ENCODE measurements at regions not wholly inside any gene's neighbourhood (a gene's known extent, or its start where the extent isn't known, plus 50 kb on each side); places are given as distances from the start of the nearest gene placed in this dataset.
"Not testable (repeated sequence)": the region's sequence is repeated elsewhere in the genome, so short reads cannot be mapped to it uniquely, and the experiment has no call there.

DNA sequence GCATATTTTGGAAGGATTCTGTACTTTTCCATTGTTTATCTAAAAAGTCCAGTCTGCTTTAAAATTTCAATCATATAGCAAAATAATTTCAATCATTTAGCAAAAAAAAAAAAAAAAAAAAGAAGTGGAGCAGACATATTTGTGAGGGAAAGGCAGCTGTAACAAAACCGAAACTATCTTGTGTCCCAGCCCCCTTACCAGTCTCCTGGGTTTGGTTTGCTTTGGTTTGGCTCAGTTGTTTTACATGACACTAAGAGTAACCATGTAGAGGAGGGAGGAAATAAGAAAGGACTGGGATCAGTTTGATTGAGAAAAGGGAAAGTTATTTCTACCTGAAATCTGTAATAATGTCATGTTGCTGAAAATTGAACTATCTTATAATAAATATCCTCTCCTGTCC is 158.8 kb upstream of the GADL1 start:
- DNase-seq = no peak

GRCh38 chr3:31054032-31054431 is 159.6 kb upstream of the GADL1 start:
- DNase-seq = no peak

DNA sequence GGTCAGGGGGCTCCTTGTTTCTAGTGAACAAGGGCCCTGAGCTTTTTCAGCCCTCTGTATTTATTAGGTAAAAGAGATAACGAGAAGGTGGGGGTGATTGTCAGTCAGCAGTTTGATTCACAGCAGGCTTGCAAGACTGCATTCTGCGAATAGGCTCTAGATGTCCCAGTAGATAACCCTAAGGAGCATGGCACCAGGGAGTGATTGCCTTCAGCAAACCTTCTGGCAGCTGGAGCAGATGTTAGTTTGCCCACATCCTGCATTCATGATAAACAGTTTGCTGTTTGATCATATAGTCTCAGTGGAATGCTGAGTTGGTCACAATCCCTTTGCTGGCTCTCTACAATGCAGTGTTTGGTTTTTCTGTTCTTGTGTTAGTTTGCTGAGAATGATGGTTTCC is 161.3 kb upstream of the GADL1 start:
- no peak for DNase-seq

DNA sequence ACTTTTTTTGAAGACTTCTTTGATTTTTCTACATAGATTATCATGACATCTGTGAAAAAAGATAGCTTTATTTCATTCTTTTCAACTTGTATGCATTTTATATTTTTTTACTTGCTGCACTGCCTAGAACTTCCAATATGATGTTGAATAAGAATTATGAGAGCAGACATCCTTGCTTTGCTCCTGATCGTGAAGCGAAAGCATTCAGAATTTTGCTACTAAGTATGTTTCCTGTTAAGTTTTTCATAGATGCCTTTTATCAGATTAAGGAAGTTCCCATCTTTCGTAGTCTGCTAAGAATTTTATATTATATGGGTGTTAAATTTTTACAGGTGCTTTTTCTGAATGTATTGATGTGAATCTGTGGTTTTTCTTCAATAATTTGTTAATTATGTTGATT is 163.4 kb upstream of the GADL1 start:
- no peak for DNase-seq

DNA sequence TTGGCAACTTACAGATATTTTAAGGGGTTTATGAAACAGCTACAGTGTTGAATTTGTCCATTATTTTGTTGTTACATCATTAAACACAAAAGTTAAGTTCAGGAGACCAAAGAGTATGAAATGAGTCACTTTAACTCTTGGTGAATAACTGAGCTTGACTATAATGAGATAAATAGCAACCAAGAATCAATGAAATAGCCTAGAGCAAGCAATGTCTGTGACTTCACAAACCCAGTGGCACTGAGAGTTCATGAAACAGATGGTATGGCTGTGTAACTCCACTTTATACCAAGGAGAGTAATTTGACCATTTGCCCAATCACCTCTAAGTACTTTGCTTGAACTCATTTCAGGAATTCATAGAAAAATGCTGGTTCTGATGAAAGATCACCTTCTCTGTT is 169.6 kb upstream of the GADL1 start:
- no peak for DNase-seq

- no peak for DNase-seq
Observed at GRCh38 chr3:31065765-31066164, 171.3 kb upstream of the GADL1 start.

DNA sequence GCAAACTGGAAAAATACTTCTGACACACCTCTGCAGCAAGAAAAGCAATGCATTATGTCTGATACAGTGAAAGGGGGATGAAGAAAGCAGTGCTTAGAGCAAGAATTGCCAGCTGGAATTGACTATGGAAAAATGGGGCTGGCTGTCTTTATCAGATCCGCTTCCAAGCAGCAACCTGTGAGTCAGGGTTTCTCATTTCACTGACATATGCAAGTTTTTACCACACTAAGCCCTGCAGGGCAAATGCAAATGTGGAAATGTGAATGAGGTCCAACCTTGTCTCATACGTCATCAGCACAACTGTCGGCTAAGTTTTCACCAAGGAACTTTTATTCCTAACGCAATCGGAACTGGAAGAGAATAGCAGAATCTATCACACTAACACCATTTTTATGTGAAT is 172.5 kb upstream of the GADL1 start:
- no peak for DNase-seq

DNA sequence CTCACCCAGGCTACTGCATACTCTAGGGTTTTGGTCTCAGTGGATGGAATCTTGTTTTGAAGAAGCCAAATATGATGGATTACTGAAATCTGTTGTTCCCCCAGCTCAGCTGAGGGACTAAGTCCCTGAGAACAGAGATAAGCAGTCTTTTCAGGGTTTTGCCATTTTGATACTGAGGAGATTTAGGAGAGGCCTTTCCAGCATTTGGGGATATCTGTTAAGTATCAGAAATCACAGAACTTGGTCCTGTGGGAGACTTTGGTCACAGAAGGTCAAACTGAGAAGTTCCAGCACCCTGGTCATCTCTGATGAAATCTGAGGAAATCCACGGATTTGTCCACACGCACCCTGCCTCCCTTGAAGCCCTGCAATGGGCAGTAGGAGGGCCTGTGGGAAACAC is 181.0 kb upstream of the GADL1 start:
- no peak for DNase-seq

- no peak for DNase-seq
Observed at GRCh38 chr3:31075876-31076275, 181.4 kb upstream of the GADL1 start.

GRCh38 chr3:31077021-31077601 is 182.7 kb upstream of the GADL1 start:
- DNase-seq = no peak

- no peak for DNase-seq
Observed at GRCh38 chr3:31077826-31078225, 183.4 kb upstream of the GADL1 start.

- no peak for DNase-seq
Observed at GRCh38 chr3:31079689-31080088, 185.2 kb upstream of the GADL1 start.

DNA sequence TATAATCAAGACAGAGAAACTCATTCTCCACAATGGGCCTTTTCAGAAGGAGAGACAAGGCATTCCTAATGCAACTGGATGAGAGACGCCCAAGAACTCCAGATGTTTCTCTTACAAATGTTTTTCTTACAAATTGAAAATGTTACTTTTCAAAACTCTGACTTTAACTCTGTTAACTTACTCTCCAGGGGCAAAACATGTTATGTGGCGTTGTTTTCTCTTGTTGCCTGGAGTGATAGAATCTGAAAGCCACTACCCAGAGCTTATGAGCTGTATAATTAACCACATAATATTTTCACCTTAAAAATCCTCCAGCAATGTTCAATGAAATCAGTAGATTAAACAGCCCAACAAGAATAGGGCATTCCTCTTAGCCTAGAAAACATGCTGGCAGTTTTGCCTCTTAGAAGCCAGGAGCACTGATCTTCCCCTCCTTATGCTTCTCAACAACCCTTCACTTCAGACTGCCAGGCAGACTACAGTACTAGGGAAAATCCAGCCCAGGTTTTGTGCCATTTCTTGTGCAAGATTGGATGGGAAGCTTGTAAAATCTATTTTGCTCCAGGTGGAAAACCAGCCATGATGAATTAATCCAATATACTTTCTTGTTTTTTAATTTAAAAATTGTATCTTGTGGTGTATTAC is 186.7 kb upstream of the GADL1 start:
- DNase-seq = no peak

DNA sequence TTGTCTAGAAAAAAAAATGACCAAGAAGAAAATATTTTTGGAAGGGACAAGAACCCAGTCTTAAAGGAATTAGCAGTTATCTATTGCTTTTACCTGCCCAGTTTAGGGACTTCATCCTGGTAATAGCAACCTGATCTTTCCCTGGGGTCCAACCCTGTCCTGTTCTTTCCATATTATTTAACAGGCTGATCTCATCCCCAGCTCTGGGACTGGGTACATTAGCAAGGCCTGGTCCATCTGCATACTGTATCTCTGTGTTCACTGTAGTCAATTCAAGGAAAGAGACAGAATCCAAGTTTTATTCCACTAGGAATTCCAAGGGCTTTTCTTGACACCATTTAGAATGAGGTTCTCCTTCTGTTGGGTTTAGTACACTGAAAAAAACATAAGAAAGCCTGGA is 191.7 kb upstream of the GADL1 start:
- DNase-seq = no peak

DNA sequence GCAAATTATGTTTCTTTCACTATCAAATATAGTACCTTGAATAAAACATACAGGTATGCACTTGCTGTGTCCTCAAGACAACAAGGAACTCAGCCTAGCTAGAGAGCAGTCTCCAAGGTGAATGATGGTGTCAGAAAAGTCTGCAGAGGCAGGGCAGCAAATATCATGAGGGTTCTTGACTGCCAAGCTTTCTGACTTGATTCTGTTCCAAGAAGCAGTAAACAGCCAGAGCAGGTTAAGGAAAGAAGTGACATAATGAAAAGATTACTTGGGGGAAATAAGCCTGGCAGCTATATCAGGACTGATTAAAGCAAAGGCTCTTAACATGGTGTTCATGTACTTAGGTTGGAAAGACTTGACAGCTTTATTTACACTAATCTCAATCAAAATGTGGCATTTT is 192.2 kb upstream of the GADL1 start:
- DNase-seq = no peak

- DNase-seq = no peak
Observed at GRCh38 chr3:31091748-31092147, 197.3 kb upstream of the GADL1 start.

- no peak for DNase-seq
Observed at GRCh38 chr3:31092748-31093589, 198.5 kb upstream of the GADL1 start.

GRCh38 chr3:31093606-31094005 is 199.1 kb upstream of the GADL1 start:
- no peak for DNase-seq

- DNase-seq = no peak
Observed at GRCh38 chr3:31094048-31094447, 199.6 kb upstream of the GADL1 start.

DNA sequence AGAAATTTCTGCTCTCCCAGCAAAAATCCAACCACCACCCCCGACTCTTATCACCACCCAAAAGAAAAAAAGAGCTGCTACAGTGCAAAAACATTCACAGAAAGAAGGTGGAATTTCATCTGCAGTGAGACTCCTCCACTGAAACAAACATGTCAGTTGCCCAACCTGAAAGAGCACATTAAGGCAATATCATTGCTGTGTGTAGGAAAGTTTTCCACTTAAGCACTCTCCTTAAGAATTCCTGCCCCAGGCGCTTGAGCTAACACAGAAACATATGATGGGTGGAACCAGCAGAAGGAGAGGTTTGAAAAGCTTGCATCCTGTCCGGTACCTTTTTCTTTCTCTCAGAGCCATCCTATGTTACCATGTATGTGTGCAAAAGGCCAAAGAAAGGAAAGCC is 200.8 kb upstream of the GADL1 start:
- no peak for DNase-seq

GRCh38 chr3:31096661-31097395 is 202.4 kb upstream of the GADL1 start:
- DNase-seq = no peak

DNA sequence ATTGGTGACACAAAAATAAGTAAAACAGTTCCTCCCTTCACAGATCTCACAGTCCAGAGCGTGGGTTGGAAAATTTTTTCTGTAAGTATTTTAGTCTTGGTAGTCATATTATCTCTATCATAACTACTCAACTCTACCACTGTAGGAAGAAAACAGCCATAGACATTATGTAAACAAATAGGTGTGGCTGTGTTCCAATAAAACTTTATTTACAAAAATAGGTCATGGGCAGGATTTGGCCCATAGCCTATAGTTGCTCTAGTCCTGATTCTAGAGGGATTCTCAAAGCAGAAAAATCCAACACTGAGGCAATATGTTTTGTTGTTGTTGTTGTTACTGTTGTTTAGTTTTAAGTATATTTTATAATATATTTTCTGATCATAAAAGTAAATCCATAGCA is 206.1 kb upstream of the GADL1 start:
- no peak for DNase-seq

- not testable (repeated sequence) for DNase-seq
Observed at GRCh38 chr3:31101285-31101684, 206.8 kb upstream of the GADL1 start.

All from activated CD8-positive, alpha-beta memory T cell treated with anti-CD3 and anti-CD28 coated beads for 24 hours (primary cell).